CD4-positive, alpha-beta T cell treated with Interleukin-1 beta for 1 hour (primary cell): ENCODE measurements at regions not wholly inside any gene's neighbourhood (a gene's known extent, or its start where the extent isn't known, plus 50 kb on each side); places are given as distances from the start of the nearest gene placed in this dataset.

Source experiments
- DNase-seq, 2 donors: peaks; one replicate each; pipeline ENCODE4 v3.0.0-alpha.2; 2020 to 2022

DNA sequence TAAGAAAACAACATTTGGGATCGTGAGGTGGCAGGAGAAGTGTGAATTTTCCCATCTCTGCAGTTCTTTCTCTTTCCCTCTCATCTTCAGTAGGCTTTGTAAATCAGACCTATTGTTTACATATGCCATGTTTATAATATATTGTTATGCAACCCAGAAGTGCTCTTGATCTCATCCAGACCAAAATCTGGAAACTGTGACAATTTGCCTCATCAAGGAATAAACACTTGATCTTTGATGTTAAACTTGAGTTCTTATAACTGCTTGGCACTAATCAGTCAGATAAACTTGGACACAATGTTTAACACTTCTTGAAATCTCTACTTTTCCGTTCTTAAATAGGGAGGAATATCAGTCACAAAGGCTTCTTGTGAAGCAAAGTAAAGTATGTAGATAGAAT lies 384.7 kb downstream of the DMRT2 start:
- no peak for DNase-seq

DNA sequence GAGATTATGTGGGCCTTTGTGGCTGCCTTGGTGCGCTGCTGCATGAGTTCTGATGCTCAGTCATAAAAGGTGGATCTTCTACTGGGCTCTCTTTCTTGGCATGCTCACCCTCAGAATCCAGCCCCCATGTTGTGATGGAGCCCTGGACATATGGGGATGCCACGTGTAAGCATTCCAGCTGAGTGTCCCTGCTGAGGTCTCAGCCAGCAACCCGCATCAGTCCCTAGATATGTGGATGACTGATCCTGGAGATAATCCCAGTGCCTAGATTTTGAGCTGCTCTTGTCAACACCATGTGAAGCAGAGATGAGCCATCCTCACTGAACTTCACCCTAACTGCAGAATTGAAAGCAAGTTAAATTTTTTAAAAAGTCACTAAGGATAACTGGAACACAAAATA lies 390.1 kb downstream of the DMRT2 start:
- DNase-seq: no peak

DNA sequence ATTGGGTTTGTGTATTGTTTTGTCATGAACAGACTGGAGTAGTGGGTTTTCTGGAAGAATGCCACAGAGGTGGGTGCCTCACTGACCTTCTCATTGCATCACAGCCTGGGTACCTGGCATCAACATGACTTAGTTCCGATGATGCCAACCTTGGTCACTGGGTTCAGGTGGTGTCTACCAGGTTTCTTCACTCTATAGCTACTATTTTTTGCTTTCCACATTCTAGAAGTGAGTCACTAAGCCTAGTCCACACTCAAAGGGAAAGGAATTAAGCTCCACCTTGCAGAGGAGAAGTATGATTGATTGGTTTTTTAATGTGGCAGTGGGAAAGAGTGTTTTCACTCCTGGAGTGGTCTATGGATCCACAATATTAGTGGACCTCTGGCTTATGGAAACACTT lies 391.9 kb downstream of the DMRT2 start:
- DNase-seq: no peak

- DNase-seq: no peak
These were observed 393.3 kb downstream of the DMRT2 start for GRCh38 chr9:1443450-1443849.

GRCh38 chr9:1446671-1447070 lies 396.5 kb downstream of the DMRT2 start:
- no peak for DNase-seq

GRCh38 chr9:1453636-1454035 lies 403.5 kb downstream of the DMRT2 start:
- no peak for DNase-seq

DNA sequence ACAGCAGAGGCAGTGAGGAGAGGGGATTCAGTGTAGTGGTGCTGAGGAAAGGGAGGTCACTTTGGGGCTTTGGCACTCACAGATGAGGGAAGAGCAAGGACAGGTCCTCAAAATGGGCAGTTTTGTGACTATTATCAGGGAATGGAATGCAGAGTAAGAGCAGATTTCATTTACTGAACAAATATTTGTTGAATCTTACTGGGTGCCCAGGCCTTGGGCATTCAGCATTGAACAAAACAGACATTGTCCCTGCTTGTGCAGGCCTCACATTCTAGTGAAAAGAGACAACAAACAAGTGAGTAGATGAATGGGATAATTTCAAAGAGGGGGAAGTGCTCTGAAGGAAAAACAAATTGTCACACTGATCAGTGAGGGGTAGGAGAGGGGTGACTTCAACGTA lies 404.1 kb downstream of the DMRT2 start:
- DNase-seq: no peak

GRCh38 chr9:1454616-1455347 lies 404.6 kb downstream of the DMRT2 start:
- DNase-seq: no peak

GRCh38 chr9:1455766-1456165 lies 405.6 kb downstream of the DMRT2 start:
- DNase-seq: no peak

GRCh38 chr9:1456301-1457024 lies 406.3 kb downstream of the DMRT2 start:
- no peak for DNase-seq

- no peak for DNase-seq
These were observed 407.3 kb downstream of the DMRT2 start for GRCh38 chr9:1457460-1457859.

DNA sequence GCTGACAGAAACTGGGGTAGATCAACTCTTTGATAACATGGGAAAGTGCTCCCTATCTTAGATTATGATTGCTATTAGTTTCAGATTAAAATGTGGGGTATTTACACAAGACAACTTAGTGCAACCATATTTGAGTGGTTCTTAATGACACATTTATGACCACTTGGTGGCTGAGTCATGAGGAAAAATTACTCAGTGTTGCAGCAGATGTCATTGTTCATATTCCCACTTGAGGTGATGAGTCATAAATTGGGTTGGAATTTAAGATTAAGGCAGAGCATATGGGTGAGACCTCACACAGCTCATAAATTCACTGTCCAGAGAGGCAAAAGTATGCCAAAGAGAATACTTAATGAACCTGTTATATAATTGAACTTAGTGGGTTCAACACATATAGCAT lies 408.3 kb downstream of the DMRT2 start:
- DNase-seq: no peak

- peak in 1 of 2 donors; percentile 7 for DNase-seq
These were observed 410.1 kb downstream of the DMRT2 start for GRCh38 chr9:1460143-1460769.

GRCh38 chr9:1461812-1462211 lies 411.7 kb downstream of the DMRT2 start:
- DNase-seq: no peak

DNA sequence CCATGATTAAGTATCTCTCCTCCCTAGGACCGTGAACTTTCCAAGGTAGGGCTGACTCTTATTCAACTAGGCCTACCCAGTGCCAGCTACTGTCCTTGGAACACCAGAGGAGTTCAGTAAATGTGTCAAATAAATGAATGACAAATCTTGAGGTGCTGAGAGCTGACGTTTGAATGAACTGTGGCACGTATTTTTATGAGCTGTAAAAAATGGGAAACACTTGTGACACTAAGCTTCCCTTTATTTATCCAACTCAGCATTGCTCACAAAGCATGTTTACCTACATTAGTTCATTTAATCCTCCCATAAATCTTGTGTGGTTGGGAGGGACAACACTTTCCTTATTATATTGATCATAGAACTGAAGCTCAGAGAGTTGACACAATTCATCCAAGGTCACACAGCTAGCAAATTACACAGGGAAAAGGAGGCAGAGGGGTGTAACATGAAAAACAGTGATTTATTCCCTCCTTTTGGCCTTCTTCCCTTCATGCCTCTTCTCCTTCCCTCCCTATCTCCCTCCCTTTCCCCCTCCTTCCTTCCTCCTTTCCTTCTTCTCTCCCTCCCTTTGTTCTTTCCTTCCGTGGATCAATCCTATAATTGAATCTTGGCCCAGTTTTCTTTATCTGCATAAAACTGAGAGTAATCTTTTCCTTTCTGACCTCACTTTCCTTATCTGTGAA lies 412.6 kb downstream of the DMRT2 start:
- DNase-seq: no peak

DNA sequence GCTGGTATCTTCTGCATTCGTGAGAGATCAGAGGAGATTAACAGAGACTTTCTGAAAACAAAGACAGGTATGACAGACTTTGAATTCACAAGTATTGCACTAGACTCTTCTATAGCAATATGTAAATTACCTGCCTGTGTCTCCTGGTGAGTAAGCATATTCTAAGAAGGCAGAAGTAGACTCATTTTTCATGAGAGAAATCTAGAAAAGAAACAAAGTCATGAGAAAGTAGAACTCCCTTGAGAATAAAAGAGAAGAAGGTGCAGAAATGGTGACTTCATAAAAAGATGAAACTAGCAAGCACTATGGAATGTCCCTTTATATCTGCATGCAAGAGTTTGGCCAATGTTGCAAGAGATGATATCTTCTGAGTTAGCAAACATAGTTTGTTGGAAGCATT lies 419.8 kb downstream of the DMRT2 start:
- no peak for DNase-seq

DNA sequence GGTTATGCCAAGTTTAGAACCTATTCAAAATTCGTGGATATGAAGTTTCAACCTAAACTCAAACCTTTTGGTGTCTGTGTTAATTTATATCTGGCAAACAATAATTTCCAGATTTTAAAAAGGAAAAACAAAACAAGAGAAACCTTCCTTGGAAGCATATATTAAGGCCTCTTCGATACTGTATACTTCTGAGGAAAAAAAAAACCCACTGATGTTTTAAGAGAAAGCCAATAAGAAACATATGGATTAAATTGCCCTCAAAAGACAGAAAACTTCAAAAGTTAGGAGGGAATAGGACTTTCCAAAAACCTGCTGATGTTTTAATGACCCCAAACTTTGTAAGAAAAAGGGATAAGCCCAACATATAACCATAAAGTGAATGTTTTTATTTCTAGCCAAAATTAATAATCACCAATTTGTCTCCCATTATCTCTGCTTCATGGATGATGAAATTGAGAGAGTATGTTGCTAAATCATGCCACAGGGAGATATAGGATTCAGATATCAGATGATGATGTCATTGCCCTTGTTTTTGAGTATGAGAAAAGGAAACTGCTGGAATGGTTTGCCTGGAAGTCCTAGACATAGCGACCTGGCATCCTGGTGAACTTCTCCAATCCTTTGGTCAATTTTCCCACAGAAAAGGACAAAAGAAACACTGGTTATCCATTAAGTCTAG lies 423.9 kb downstream of the DMRT2 start:
- DNase-seq: no peak

- DNase-seq: no peak
These were observed 424.5 kb downstream of the DMRT2 start for GRCh38 chr9:1474671-1475070.

DNA sequence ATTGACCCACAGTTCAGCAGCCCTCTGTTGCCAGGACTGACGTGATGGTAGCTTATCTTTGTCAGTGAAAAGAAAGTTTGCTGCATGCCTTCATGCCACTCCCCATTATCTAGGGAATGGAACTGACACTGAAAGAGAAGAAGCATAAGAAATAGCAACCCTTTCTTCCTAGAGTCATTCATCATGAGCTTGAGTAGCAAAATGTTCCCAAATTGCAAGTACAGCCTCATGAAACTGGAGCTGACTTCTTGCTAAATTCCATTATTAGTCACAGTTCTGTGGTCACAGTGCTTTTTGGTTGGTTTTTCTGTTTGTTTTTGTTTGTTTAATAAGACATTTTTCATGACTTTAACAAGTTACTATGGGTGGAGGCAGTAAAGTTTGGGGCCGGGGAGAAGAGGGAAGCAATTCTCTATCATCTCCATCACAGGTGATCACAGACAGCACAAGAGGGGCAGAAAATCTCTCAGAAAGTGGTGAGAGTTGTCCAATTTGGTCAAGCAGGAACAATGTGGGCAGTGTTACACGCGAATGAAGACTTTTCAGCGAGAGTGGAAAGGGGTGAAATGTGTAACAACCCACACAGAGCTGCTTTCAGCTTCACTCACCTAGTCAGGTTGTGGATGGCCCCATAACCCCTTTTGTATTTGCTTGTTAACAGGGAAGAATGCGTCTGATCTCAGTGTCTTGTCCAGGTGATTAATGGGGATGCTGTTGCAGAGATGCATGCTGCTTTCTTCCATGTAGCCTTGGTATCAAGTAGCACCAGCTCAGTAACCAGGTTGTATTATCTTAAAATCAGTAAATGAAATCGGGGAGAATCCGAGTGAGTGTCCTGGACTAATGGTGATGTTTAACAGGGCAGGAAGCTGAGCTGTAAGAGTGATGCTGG lies 440.4 kb downstream of the DMRT2 start:
- DNase-seq: no peak

GRCh38 chr9:1492156-1492555 lies 442.0 kb downstream of the DMRT2 start:
- no peak for DNase-seq

DNA sequence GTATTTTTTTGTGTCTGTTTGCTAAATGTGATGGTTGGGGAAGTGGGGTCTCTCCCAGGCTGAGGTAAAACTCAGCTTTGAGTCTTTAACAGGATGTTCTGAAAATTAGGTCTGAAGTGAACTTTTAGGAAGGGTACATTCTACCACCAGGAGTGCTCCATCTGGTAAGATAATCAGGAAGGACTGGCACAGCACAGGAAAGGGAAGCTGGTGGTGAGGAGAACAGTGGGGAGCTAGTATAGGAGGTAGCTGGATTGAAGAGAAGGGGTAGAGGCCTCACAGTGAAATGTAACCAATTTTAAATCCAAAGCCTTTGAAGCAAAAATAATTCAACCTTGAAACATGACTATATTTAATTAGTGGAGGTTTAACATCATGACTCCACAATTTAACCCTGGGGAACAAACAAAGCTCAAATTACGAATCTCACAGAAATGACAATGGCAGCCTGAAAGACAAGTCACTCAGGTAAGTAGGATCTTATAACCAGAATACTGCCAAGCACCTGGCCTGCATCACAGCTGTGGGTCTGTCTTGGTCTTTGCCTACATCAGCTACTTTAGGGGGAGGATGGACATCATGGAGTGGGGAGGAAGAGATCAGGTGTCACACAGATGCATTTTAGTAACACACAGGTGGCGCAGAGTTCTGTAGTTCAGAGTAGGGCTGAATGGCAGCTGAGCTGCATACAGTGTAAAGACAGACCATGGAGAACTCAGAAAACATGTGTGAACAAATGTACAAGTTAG lies 445.3 kb downstream of the DMRT2 start:
- DNase-seq: no peak
